ENCODE measurements at regions not wholly inside any gene's neighbourhood (a gene's known extent, or its start where the extent isn't known, plus 50 kb on each side); places are given as distances from the start of the nearest gene placed in this dataset.

- DNase-seq = no peak
Measured at GRCh38 chr12:93015871-93016751, 87.0 kb upstream of the EEA1 start.

- DNase-seq = no peak
Measured at GRCh38 chr12:93016752-93017350, 87.8 kb upstream of the EEA1 start.

- DNase-seq = no peak
Measured at GRCh38 chr12:93018610-93019009, 89.5 kb upstream of the EEA1 start.

- DNase-seq = no peak
Measured at GRCh38 chr12:93019212-93019927, 90.3 kb upstream of the EEA1 start.

GRCh38 chr12:93019975-93020630 is 91.0 kb upstream of the EEA1 start:
- DNase-seq = no peak

GRCh38 chr12:93020631-93021597 is 91.8 kb upstream of the EEA1 start:
- no peak for DNase-seq

- no peak for DNase-seq
Measured at GRCh38 chr12:93022603-93023340, 93.7 kb upstream of the EEA1 start.

- DNase-seq = peak; percentile 21
Measured at GRCh38 chr12:93025145-93026103, 96.3 kb upstream of the EEA1 start.

- DNase-seq = no peak
Measured at GRCh38 chr12:93027041-93027440, 97.9 kb upstream of the EEA1 start.

- DNase-seq = no peak
Measured at GRCh38 chr12:93029091-93029490, 100.0 kb upstream of the EEA1 start.

- DNase-seq = no peak
Measured at GRCh38 chr12:93031028-93031427, 101.9 kb upstream of the EEA1 start.

- DNase-seq = no peak
Measured at GRCh38 chr12:93032758-93033157, 103.7 kb upstream of the EEA1 start.

- no peak for DNase-seq
Measured at GRCh38 chr12:93033948-93034347, 104.9 kb upstream of the EEA1 start.

- DNase-seq = no peak
Measured at GRCh38 chr12:93039062-93039461, 110.0 kb upstream of the EEA1 start.

GRCh38 chr12:93039930-93040329 is 110.8 kb upstream of the EEA1 start:
- DNase-seq = no peak

GRCh38 chr12:93040367-93040766 is 111.3 kb upstream of the EEA1 start:
- no peak for DNase-seq

GRCh38 chr12:93041416-93041815 is 112.3 kb upstream of the EEA1 start:
- no peak for DNase-seq

GRCh38 chr12:93042283-93042682 is 113.2 kb upstream of the EEA1 start:
- no peak for DNase-seq

GRCh38 chr12:93042684-93043083 is 113.6 kb upstream of the EEA1 start:
- DNase-seq = no peak
